Fibroblast of skin of right biceps (primary cell): ENCODE measurements at regions not wholly inside any gene's neighbourhood (a gene's known extent, or its start where the extent isn't known, plus 50 kb on each side); places are given as distances from the start of the nearest gene placed in this dataset.

ENCODE experiments used
- DNase-seq: peaks from one replicate; pipeline ENCODE4 v3.0.0-alpha.2; 2013

- no peak for DNase-seq
These were observed 86.5 kb downstream of the MYEOV start for GRCh38 chr11:69380451-69380901.

GRCh38 chr11:69380921-69381581 lies 87.1 kb downstream of the MYEOV start:
- DNase-seq: no peak

DNA sequence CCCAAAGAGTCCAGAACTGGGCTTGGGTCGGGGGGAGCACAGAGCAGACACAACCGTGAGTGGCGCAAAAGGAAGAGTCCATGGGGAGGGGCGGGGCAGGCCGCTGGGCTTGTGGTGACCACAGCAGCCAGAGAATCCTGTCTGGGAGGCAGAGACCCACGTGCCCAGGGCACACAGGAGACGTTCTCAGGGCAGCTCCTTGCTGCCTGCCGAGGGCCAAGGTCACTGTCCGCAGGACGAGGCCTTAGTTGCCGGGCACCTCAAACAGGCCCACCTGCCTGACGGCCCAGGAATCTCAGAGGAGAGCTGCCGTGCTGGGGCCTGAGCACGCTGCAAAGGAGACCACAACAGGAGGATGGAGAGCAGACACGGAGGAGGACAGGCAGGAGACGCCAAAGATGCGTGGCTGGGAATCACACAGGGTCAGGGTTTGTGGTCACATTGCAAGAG lies 87.8 kb downstream of the MYEOV start:
- DNase-seq: no peak

DNA sequence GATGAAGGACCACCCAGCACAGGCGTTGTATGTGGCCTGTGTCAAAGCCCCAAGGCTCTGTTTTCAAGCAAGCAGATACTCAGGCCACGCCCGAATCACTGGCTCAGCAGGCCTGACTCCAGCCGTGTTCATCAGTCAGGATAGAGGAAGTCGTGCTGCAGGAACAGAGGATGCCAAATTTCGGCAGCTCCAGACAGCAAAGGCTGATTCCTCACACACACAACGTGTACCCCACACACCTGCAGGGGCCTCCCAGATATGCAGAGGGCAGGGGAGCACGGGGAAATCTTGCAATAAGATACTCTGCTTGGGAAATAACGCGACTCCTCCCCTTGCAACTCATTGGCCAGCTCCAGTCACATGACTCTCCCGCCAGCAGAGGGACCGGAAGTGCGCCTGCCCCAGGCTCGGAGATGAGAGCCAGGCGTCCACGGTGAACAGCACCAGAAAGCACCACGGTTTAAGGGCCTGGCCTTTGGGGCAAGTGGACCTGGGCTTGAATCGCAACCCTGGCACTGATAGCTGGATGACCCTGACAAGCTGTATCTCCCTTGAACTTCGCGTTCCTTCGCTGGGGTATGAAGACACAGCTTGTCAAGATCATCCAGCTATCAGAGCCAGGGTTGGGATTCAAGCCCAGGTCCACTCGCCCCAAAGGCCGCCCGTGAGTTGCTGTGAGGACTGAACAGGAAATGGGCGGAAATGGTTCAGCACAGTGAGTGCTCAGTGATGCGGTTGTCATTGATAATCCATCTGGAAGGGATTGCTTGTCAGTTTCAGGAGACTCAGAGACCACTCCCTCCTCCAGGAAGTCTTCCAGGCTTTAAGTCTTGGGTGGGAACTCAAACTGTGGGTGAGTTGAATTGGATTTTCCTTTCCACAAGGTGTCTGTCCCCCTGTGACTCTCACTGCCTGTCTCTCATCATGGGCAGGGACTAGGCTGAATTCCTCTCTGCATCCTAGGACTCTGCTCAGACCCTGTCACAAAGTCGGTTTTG lies 88.5 kb downstream of the MYEOV start:
- no peak for DNase-seq

- no peak for DNase-seq
These were observed 89.7 kb downstream of the MYEOV start for GRCh38 chr11:69383372-69384250.

GRCh38 chr11:69384251-69385143 lies 90.5 kb downstream of the MYEOV start:
- DNase-seq: no peak

DNA sequence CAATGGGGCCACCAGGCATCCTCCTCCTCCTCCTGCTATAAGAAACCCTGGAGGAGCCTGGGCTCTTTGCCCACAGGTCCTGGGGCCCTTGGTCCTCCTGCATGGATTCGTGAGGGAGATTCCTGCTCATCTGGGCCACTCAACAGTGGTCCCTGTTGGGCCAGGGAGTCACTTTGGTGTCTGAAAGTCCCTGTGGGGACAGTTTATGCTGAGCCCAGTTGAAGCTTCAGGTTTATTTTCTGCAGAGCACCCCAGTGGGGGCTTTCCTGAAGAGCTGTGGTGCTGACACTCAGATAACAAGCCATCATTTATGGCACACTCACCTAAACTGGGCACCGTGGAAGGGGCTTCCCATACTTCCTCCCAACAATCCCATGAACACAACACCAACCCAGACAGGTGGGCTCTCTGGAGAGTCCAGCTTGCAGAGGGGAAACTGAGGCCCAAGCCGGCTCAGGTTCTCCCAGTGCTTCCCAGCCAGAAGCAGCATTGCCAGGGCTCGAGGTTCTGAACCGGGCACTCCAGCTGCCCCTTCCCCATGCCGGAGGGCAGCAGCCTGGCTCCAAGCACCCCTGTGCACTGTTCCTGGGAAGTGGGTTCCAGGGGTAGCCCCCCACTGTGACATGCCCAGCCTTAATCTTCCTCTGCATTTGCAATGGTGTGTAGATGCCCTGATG lies 91.3 kb downstream of the MYEOV start:
- DNase-seq: no peak

DNA sequence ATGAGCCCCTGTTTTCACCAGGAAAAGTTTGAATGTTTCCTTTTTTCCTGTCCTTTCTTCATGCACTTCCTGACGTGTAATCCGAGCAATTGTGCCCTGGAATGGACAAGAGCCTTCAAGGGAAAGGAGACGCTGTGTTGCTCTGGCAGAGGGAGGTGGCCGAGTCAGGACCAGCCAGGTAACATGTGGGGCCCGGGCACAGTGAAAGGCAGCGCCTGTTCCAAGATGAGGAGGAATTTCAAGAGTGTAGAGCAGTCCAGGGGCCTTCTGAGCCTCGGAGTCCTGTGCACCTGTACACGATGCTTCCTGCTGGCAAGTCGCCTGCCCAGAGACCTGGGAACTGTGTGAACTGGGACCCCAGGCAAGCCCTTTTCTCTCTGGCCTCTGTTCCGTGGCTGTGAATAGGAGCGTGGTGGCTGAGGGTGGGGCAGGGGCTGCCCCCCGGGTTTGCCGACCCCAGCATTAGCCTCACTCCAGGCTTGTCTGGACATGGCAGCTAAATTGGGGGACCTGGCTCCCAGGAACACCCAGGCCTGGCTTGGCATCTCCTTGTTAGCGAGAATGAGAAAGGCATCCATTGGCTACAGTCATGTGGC lies 92.0 kb downstream of the MYEOV start:
- DNase-seq: no peak

DNA sequence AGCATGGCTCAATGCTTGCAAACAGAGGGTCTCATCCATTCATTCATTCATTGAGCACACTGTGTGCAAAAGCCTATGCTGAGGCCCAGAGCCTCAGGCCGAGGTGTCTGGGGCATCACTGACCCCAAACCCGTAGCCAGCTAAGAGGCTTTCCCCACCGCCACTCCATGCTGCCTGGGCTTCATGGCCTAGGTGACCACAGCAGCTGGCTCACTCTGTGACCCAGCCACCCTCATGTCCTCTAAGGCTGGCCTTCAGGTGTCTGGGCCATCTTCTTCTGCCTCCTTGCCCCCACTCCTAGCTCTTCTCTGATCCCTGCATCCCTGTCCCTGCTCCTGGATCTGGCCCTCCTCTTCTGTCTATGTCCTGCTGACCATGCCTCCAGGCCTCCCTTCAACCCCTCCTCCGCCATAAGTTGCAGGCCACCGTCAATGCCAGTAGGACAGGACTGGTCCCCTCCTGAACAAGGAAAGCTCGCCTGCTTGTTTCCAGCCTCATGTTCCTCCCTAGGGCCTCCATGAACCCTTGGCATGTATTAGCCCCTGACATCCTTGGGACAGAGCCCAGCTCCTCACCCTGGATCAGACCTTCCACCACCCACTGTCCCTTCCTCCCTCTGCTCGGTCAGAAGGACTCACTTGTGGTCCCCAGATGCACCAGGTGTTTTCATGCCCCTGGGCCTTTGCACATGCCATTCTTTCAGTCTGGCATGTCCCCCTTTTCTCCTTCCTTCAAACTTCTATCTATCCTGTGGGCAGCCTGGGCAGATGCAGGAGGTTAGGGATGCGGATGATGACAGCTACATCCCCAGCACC lies 92.8 kb downstream of the MYEOV start:
- no peak for DNase-seq

GRCh38 chr11:69387409-69387885 lies 93.5 kb downstream of the MYEOV start:
- no peak for DNase-seq

DNA sequence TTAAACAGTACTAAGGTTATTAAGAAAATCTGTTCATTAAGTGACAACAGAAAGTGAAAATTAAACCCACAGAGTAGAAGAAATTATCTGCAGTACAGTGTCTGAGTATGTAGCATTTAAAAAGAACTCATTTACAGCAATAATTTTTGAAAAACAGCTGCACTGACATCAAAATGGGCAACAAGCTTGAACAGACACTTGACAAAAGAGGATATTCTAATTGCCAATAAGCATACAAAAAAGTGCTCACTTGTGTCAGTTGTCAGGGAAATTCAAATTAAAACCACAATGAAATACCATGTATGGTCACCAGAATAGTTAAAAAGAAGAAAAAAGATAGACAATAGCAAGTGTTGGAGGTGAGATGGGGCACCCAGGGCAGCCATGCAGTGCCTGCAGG lies 93.3 kb upstream of the LINC01488 start:
- no peak for DNase-seq

DNA sequence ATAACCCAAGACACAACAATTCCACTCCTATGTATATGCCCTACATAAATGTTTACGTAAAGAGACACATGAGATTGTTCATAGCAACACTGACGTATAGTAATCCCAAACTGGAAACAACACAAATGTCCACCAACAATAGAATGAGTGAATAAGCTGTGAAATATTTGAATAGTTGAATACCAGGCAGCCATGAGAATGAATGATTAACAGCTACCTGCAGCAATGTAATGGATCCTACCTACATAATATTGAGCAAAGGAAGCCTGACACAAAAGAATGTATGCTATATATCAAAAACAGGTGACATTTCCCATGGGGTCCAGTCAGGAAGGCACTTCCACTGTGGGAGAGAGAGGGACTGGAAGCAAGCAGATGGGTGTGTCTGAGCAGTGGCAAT lies 92.8 kb upstream of the LINC01488 start:
- no peak for DNase-seq

GRCh38 chr11:69390561-69390960 lies 90.9 kb upstream of the LINC01488 start:
- DNase-seq: no peak

GRCh38 chr11:69391192-69392103 lies 90.0 kb upstream of the LINC01488 start:
- no peak for DNase-seq

GRCh38 chr11:69392104-69392653 lies 89.3 kb upstream of the LINC01488 start:
- DNase-seq: no peak

DNA sequence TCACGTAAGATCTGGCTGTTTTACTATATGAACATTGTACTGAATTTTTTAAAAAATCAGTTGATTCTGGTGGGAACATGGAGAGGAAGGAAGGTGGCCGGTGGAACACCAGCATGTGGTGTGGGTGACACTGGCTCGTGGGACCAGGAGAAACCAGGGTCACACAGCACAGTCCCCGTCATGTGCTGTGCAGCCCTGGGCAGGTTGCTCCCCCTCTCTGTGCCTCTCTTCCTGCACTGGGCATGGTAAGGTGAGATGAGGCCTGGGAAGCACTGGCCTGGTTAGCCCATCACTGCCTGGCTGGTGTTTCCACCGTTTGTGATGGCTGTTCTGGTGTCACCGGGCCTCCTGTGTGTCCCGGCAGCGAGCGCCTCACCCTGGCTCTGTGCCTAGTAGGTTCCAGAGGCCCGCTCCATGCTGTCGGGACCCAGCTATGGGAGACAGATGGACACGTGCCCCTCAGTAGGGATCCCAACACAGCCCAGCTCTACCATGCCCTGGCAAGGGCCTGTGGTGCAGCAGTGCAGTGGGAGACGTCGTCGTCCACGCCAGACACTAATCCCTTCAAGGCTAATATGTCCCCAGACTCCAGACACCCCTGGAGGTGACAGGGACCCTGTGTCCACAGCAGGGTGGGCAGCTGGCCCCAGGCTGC lies 88.2 kb upstream of the LINC01488 start:
- no peak for DNase-seq

DNA sequence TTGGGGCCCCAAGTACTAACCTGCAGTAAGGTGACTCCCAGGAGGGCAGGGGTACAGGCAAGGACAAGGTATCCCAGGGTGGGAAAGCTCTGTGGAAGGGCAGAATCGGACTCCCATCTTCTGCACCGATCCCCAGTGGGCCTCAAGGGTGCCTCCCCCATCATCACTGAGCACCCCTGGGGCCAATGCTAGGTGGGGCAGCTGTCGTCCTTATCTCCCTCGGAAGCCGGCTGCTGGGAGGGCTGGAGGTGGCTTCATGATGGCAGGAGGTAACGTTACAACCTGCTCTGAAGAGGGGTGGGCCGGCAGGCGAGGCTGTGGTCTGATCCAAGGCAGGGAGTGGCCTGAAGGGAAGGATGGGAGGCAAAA lies 87.6 kb upstream of the LINC01488 start:
- DNase-seq: no peak
